ENCODE measurements at regions not wholly inside any gene's neighbourhood (a gene's known extent, or its start where the extent isn't known, plus 50 kb on each side); places are given as distances from the start of the nearest gene placed in this dataset.
"Not testable (repeated sequence)": the region's sequence is repeated elsewhere in the genome, so short reads cannot be mapped to it uniquely, and the experiment has no call there.

GRCh38 chrX:52585892-52586291, 68.8 kb downstream of the SSX7 start:
- FAIRE-seq (no peak), DNase-seq (ENCODE audit: insufficient read length, low spot score) (no peak)

- no peak for FAIRE-seq
Observed at GRCh38 chrX:52577464-52578173, 60.8 kb upstream of the XAGE1B start.

GRCh38 chrX:52576946-52577345, 60.1 kb upstream of the XAGE1B start:
- FAIRE-seq (no peak), DNase-seq (ENCODE audit: insufficient read length, low spot score) (no peak)

More at GRCh38 chrX:52577464-52578173, 60.8 kb upstream of the XAGE1B start:
- DNase-seq (ENCODE audit: insufficient read length, low spot score), result no peak

GRCh38 chrX:52576474-52576873, 59.6 kb upstream of the XAGE1B start:
- DNase-seq (ENCODE audit: insufficient read length, low spot score) (no peak), FAIRE-seq (no peak)

GRCh38 chrX:52574416-52575275, 57.8 kb upstream of the XAGE1B start:
- FAIRE-seq (peak; percentile 56), DNase-seq (ENCODE audit: insufficient read length, low spot score) (peak; percentile 3)

- not testable (repeated sequence) for FAIRE-seq; DNase-seq (ENCODE audit: insufficient read length, low spot score)
Observed at GRCh38 chrX:52568146-52568545, 51.3 kb upstream of the XAGE1B start.

Data from GM19239 (cell line).